ENCODE measurements at regions not wholly inside any gene's neighbourhood (a gene's known extent, or its start where the extent isn't known, plus 50 kb on each side); places are given as distances from the start of the nearest gene placed in this dataset.

GRCh38 chr18:47552783-47553182 lies 301.3 kb upstream of the SKOR2 start:
- DNase-seq, result no peak
- Mint-ChIP-seq H3K36me3 (no peaks in the 10 kb centered on the region), H3K4me3 (no peak overlapping the region), H3K27me3 (peaks cover 4 to 6% of the 10 kb centered on the region in 2 donors), H3K27ac (no peak overlapping the region), H3K4me1 (no peaks in the 10 kb centered on the region), H3K9me3 (no peaks in the 10 kb centered on the region)
- H3K27me3 ChIP-seq (replicated peaks in 1 of 2; ENCODE audit: control insufficient read depth in 2 of 2, extremely low read depth in 1 of 2, insufficient read depth in 2 of 2, low read length in 1 of 2), result peaks cover 0 to 7% of the 10 kb centered on the region in 2 experiments
- 80% methylated on average over 3 of the region's 3 CpGs for WGBS (ENCODE audit: insufficient coverage)
- H3K9me3 ChIP-seq, result no peaks in the 10 kb centered on the region
- ChIA-PET CTCF (no interaction called here), POLR2A (no interaction called here)
- H3K4me3 ChIP-seq (ENCODE audit: control insufficient read depth in 1 of 2, extremely low read depth in 1 of 2, low read length in 1 of 2), result no peak overlapping the region
- H3K27ac ChIP-seq (ENCODE audit: low read length), result no peak overlapping the region
- H3K36me3 ChIP-seq (ENCODE audit: control insufficient read depth in 2 of 2, extremely low read depth in 1 of 2, insufficient read depth in 1 of 2, low read length in 1 of 2), result no peaks in the 10 kb centered on the region
- no peak for ATAC-seq (replicated peaks in 1 of 4)
- H3K4me1 ChIP-seq (ENCODE audit: control insufficient read depth in 1 of 2, extremely low read depth in 1 of 2, insufficient read depth in 2 of 2, low read length in 2 of 2), result no peaks in the 10 kb centered on the region

- no peaks in the 10 kb centered on the region for H3K9me3 ChIP-seq
Observed at GRCh38 chr18:47550611-47551010, 299.2 kb upstream of the SKOR2 start.

GRCh38 chr18:47549021-47549540 lies 297.6 kb upstream of the SKOR2 start:
- Mint-ChIP-seq H3K27me3 (peaks cover 6 to 11% of the 10 kb centered on the region in 2 donors), H3K27ac (no peak overlapping the region), H3K4me1 (no peaks in the 10 kb centered on the region), H3K36me3 (no peaks in the 10 kb centered on the region), H3K4me3 (no peak overlapping the region), H3K9me3 (no peaks in the 10 kb centered on the region)
- POLR2A ChIA-PET, result no interaction called here
- H3K36me3 ChIP-seq (ENCODE audit: control insufficient read depth in 2 of 2, extremely low read depth in 1 of 2, insufficient read depth in 1 of 2, low read length in 1 of 2), result no peaks in the 10 kb centered on the region
- H3K27me3 ChIP-seq (replicated peaks in 1 of 2; ENCODE audit: control insufficient read depth in 2 of 2, extremely low read depth in 1 of 2, insufficient read depth in 2 of 2, low read length in 1 of 2), result peaks cover 0 to 8% of the 10 kb centered on the region in 2 experiments
- H3K9me3 ChIP-seq, result no peaks in the 10 kb centered on the region
- WGBS (ENCODE audit: insufficient coverage), result no CpG with 5 or more reads among the region's 2 CpGs
- ATAC-seq (replicated peaks in 1 of 4) (no peak), DNase-seq (no peak)
- H3K4me3 ChIP-seq (ENCODE audit: control insufficient read depth in 1 of 2, extremely low read depth in 1 of 2, low read length in 1 of 2), result no peak overlapping the region
- CTCF ChIA-PET, result interaction anchor here in 1 of 2 donors (0.7 kb wide), 1 partner anchor 124 kb away, joined by 3 read pairs; no protein-coding TSS in a partner anchor
- no peak overlapping the region for H3K27ac ChIP-seq (ENCODE audit: low read length)
- no peaks in the 10 kb centered on the region for H3K4me1 ChIP-seq (ENCODE audit: control insufficient read depth in 1 of 2, extremely low read depth in 1 of 2, insufficient read depth in 2 of 2, low read length in 2 of 2)

More at GRCh38 chr18:47550611-47551010, 299.2 kb upstream of the SKOR2 start:
- H3K4me1 ChIP-seq (ENCODE audit: control insufficient read depth in 1 of 2, extremely low read depth in 1 of 2, insufficient read depth in 2 of 2, low read length in 2 of 2), result no peaks in the 10 kb centered on the region
- peaks cover 0 to 8% of the 10 kb centered on the region in 2 experiments for H3K27me3 ChIP-seq (replicated peaks in 1 of 2; ENCODE audit: control insufficient read depth in 2 of 2, extremely low read depth in 1 of 2, insufficient read depth in 2 of 2, low read length in 1 of 2)
- POLR2A ChIA-PET, result no interaction called here
- H3K4me1 Mint-ChIP-seq, result no peaks in the 10 kb centered on the region
- H3K36me3 ChIP-seq (ENCODE audit: control insufficient read depth in 2 of 2, extremely low read depth in 1 of 2, insufficient read depth in 1 of 2, low read length in 1 of 2), result no peaks in the 10 kb centered on the region
- WGBS (ENCODE audit: insufficient coverage), result 100% methylated on average over 1 of the region's 2 CpGs
- DNase-seq, result no peak
- no peaks in the 10 kb centered on the region for H3K9me3 Mint-ChIP-seq
- CTCF ChIA-PET, result no interaction called here
- no peak overlapping the region for H3K4me3 ChIP-seq (ENCODE audit: control insufficient read depth in 1 of 2, extremely low read depth in 1 of 2, low read length in 1 of 2)
- no peak for ATAC-seq (replicated peaks in 1 of 4)
- H3K4me3 Mint-ChIP-seq, result no peak overlapping the region
- peaks cover 1 to 3% of the 10 kb centered on the region in 2 donors for H3K27me3 Mint-ChIP-seq
- H3K27ac ChIP-seq (ENCODE audit: low read length), result no peak overlapping the region
- H3K36me3 Mint-ChIP-seq, result no peaks in the 10 kb centered on the region
- H3K27ac Mint-ChIP-seq, result no peak overlapping the region

- no peak overlapping the region for H3K27ac ChIP-seq (ENCODE audit: low read length)
- 69% methylated on average over 3 of the region's 6 CpGs for WGBS (ENCODE audit: insufficient coverage)
- no peaks in the 10 kb centered on the region for H3K9me3 ChIP-seq
- ChIA-PET POLR2A (no interaction called here), CTCF (no interaction called here)
- no peaks in the 10 kb centered on the region for H3K9me3 Mint-ChIP-seq
- DNase-seq (no peak), ATAC-seq (replicated peaks in 1 of 4) (no peak)
- no peak overlapping the region for H3K4me3 ChIP-seq (ENCODE audit: control insufficient read depth in 1 of 2, extremely low read depth in 1 of 2, low read length in 1 of 2)
- H3K4me1 Mint-ChIP-seq, result no peaks in the 10 kb centered on the region
- H3K27me3 ChIP-seq (replicated peaks in 1 of 2; ENCODE audit: control insufficient read depth in 2 of 2, extremely low read depth in 1 of 2, insufficient read depth in 2 of 2, low read length in 1 of 2), result peaks cover 0 to 8% of the 10 kb centered on the region in 2 experiments
- no peaks in the 10 kb centered on the region for H3K36me3 Mint-ChIP-seq
- no peak overlapping the region for H3K4me3 Mint-ChIP-seq
- H3K36me3 ChIP-seq (ENCODE audit: control insufficient read depth in 2 of 2, extremely low read depth in 1 of 2, insufficient read depth in 1 of 2, low read length in 1 of 2), result no peaks in the 10 kb centered on the region
- H3K27ac Mint-ChIP-seq, result no peak overlapping the region
- no peaks in the 10 kb centered on the region for H3K4me1 ChIP-seq (ENCODE audit: control insufficient read depth in 1 of 2, extremely low read depth in 1 of 2, insufficient read depth in 2 of 2, low read length in 2 of 2)
- peaks cover 6 to 11% of the 10 kb centered on the region in 2 donors for H3K27me3 Mint-ChIP-seq
Observed at GRCh38 chr18:47547539-47548202, 296.2 kb upstream of the SKOR2 start.

GRCh38 chr18:47545613-47546012 lies 294.2 kb upstream of the SKOR2 start:
- ATAC-seq (replicated peaks in 1 of 4) (no peak), DNase-seq (no peak)
- Mint-ChIP-seq H3K4me3 (no peak overlapping the region), H3K27me3 (peaks cover 9 to 18% of the 10 kb centered on the region in 2 donors), H3K4me1 (no peaks in the 10 kb centered on the region), H3K9me3 (peaks cover 0 to 5% (median 0%) of the 10 kb centered on the region in 3 donors), H3K27ac (no peak overlapping the region), H3K36me3 (no peaks in the 10 kb centered on the region)
- H3K27me3 ChIP-seq (replicated peaks in 1 of 2; ENCODE audit: control insufficient read depth in 2 of 2, extremely low read depth in 1 of 2, insufficient read depth in 2 of 2, low read length in 1 of 2), result peaks cover 0 to 7% of the 10 kb centered on the region in 2 experiments
- H3K36me3 ChIP-seq (ENCODE audit: control insufficient read depth in 2 of 2, extremely low read depth in 1 of 2, insufficient read depth in 1 of 2, low read length in 1 of 2), result no peaks in the 10 kb centered on the region
- ChIA-PET CTCF (interaction anchor here in 1 of 2 donors (0.6 kb wide), 1 partner anchor 209 kb away, joined by 3 read pairs; no protein-coding TSS in a partner anchor), POLR2A (no interaction called here)
- no peak overlapping the region for H3K4me3 ChIP-seq (ENCODE audit: control insufficient read depth in 1 of 2, extremely low read depth in 1 of 2, low read length in 1 of 2)
- no peaks in the 10 kb centered on the region for H3K9me3 ChIP-seq
- no peaks in the 10 kb centered on the region for H3K4me1 ChIP-seq (ENCODE audit: control insufficient read depth in 1 of 2, extremely low read depth in 1 of 2, insufficient read depth in 2 of 2, low read length in 2 of 2)
- 70% methylated on average over 4 of the region's 6 CpGs for WGBS (ENCODE audit: insufficient coverage)
- no peak overlapping the region for H3K27ac ChIP-seq (ENCODE audit: low read length)

GRCh38 chr18:47543080-47543479 lies 291.6 kb upstream of the SKOR2 start:
- Mint-ChIP-seq H3K27ac (no peak overlapping the region), H3K27me3 (peaks cover 9 to 18% of the 10 kb centered on the region in 2 donors), H3K4me3 (no peak overlapping the region), H3K9me3 (peaks cover 0 to 5% (median 3%) of the 10 kb centered on the region in 3 donors), H3K4me1 (no peaks in the 10 kb centered on the region), H3K36me3 (no peaks in the 10 kb centered on the region)
- no peaks in the 10 kb centered on the region for H3K4me1 ChIP-seq (ENCODE audit: control insufficient read depth in 1 of 2, extremely low read depth in 1 of 2, insufficient read depth in 2 of 2, low read length in 2 of 2)
- H3K4me3 ChIP-seq (ENCODE audit: control insufficient read depth in 1 of 2, extremely low read depth in 1 of 2, low read length in 1 of 2), result no peak overlapping the region
- no peaks in the 10 kb centered on the region for H3K36me3 ChIP-seq (ENCODE audit: control insufficient read depth in 2 of 2, extremely low read depth in 1 of 2, insufficient read depth in 1 of 2, low read length in 1 of 2)
- H3K9me3 ChIP-seq, result no peaks in the 10 kb centered on the region
- H3K27me3 ChIP-seq (replicated peaks in 1 of 2; ENCODE audit: control insufficient read depth in 2 of 2, extremely low read depth in 1 of 2, insufficient read depth in 2 of 2, low read length in 1 of 2), result peaks cover 0 to 5% of the 10 kb centered on the region in 2 experiments
- no peak overlapping the region for H3K27ac ChIP-seq (ENCODE audit: low read length)
- CTCF ChIA-PET, result interaction anchor here in 1 of 2 donors (0.7 kb wide), 1 partner anchor 157 kb away, joined by 4 read pairs; no protein-coding TSS in a partner anchor
- WGBS (ENCODE audit: insufficient coverage), result 33% methylated on average over 1 of the region's 3 CpGs
- POLR2A ChIA-PET, result no interaction called here
- ATAC-seq (replicated peaks in 1 of 4) (no peak), DNase-seq (no peak)
